ENCODE measurements at regions not wholly inside any gene's neighbourhood (a gene's known extent, or its start where the extent isn't known, plus 50 kb on each side); places are given as distances from the start of the nearest gene placed in this dataset.

DNA sequence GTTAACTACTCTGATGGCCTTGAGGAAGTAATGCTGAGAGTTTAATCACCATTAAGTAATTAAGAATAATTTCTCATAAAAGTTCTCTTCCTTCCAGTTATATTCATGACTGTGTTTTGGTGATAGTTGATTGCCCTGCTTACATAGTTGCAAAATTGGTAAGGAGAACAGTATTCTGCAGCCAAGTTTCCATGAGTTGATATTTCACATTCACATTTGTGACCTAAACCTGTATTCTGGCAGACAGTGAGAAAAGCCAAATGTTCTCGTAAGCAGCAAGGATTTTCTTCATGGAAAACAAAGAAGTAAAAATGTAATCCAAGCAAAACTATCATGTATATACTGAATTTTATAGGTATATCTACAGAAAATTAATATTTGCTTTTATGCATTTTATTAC, 187.8 kb upstream of the NUDT6 start:
- TF ChIP-seq, protein P1, sequence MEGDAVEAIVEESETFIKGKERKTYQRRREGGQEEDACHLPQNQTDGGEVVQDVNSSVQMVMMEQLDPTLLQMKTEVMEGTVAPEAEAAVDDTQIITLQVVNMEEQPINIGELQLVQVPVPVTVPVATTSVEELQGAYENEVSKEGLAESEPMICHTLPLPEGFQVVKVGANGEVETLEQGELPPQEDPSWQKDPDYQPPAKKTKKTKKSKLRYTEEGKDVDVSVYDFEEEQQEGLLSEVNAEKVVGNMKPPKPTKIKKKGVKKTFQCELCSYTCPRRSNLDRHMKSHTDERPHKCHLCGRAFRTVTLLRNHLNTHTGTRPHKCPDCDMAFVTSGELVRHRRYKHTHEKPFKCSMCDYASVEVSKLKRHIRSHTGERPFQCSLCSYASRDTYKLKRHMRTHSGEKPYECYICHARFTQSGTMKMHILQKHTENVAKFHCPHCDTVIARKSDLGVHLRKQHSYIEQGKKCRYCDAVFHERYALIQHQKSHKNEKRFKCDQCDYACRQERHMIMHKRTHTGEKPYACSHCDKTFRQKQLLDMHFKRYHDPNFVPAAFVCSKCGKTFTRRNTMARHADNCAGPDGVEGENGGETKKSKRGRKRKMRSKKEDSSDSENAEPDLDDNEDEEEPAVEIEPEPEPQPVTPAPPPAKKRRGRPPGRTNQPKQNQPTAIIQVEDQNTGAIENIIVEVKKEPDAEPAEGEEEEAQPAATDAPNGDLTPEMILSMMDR (IDR thresholded peaks at IDR 0.05; ENCODE audit: low read depth, low read length, poor library complexity, severe bottlenecking) = no peak
- TF ChIP-seq EZH2phosphoT487 (IDR thresholded peaks at IDR 0.05; ENCODE audit: borderline replicate concordance, low read length) = no peak
